GM23338 (cell line): ENCODE measurements at regions not wholly inside any gene's neighbourhood (a gene's known extent, or its start where the extent isn't known, plus 50 kb on each side); places are given as distances from the start of the nearest gene placed in this dataset.

ENCODE experiments used
- EZH2 ChIP-seq: fragments of 200-600 bp; sonication (generic); IDR thresholded peaks from one replicate; pipeline ENCODE4 v1.8.0; 2017; ENCODE audit warnings: antibody characterized with exemption, mild to moderate bottlenecking, low read depth; ENCODE audit not compliant: unreplicated experiment
- POLR2AphosphoS5 ChIP-seq: IDR thresholded peaks from 2 replicates; pipeline ENCODE4 v1.6.1; 2016; ENCODE audit warnings: antibody characterized with exemption, low read depth
- TF ChIP-seq, protein P1 (sequence below), 2 experiments: fragments of 200-600 bp in 1 of 2; sonication (generic) in 1 of 2; conservative IDR thresholded peaks; 2 replicates each; pipeline versions ENCODE4 v1.5.1 to v1.6.1; 2016 to 2017; ENCODE audit warnings: antibody characterized with exemption in 2 of 2, low read depth in 2 of 2, mild to moderate bottlenecking in 2 of 2, moderate library complexity in 1 of 2

GRCh38 chr10:78337016-78337415 lies 303.4 kb downstream of the RPS24 start:
- TF ChIP-seq, protein P1, sequence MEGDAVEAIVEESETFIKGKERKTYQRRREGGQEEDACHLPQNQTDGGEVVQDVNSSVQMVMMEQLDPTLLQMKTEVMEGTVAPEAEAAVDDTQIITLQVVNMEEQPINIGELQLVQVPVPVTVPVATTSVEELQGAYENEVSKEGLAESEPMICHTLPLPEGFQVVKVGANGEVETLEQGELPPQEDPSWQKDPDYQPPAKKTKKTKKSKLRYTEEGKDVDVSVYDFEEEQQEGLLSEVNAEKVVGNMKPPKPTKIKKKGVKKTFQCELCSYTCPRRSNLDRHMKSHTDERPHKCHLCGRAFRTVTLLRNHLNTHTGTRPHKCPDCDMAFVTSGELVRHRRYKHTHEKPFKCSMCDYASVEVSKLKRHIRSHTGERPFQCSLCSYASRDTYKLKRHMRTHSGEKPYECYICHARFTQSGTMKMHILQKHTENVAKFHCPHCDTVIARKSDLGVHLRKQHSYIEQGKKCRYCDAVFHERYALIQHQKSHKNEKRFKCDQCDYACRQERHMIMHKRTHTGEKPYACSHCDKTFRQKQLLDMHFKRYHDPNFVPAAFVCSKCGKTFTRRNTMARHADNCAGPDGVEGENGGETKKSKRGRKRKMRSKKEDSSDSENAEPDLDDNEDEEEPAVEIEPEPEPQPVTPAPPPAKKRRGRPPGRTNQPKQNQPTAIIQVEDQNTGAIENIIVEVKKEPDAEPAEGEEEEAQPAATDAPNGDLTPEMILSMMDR (conservative IDR thresholded peaks at IDR 0.05; ENCODE audit: low read depth in 2 of 2) = no peak
- no peak for TF ChIP-seq POLR2AphosphoS5
- no peak for TF ChIP-seq EZH2
